NCI-H1417 (cell line): ENCODE measurements at regions not wholly inside any gene's neighbourhood (a gene's known extent, or its start where the extent isn't known, plus 50 kb on each side); places are given as distances from the start of the nearest gene placed in this dataset.

Experiments
- DNase-seq, 3 experiments: peaks; one replicate each; lab custom pipeline; 2025; lab: John Stamatoyannopoulos, UW

DNA sequence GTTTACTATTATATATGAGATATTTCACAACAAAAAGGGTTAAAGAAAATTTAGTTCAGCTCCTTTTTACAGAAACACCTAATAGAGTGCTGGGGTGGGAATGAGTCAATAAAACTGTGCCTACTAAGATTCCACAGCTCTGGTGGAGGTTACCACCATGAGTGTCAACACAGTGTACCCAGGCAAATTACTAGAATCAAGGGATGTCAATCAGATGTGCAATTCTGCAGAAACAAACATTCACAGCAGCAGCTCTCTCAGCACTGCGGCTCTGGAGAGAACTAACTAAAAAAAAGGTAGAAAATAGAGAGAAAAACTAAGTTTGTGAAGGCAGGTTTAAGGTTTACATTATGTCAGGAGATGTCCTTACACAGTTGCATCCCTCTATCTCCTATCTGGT is 1313.0 kb downstream of the MAT2B start:
- DNase-seq: peak in 1 of 3 experiments; percentile 25

DNA sequence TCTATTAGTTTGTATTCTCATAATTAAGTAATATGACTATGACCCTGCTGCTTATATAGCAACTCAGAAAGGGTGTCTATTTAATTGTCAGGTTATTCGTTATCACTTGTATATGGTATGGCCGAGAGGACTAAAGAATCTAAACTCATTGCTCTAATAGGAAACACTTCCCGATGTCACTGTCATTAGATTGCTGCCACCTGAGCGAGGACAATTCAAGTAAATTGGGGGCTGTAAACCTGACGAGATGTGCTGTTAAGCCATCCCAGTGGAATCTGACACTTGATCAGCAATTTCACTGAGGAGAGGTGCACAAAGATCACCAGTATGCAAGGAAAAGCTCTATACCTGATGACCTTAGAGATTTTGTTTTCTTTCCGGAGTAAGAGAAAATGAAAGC is 1319.3 kb downstream of the MAT2B start:
- DNase-seq: peak in 1 of 3 experiments; percentile 14

- DNase-seq: peak in 1 of 3 experiments; percentile 8
These were observed 1327.1 kb downstream of the MAT2B start for GRCh38 chr5:164832516-164832915.

GRCh38 chr5:164844348-164844747 is 1338.9 kb downstream of the MAT2B start:
- no peak for DNase-seq

DNA sequence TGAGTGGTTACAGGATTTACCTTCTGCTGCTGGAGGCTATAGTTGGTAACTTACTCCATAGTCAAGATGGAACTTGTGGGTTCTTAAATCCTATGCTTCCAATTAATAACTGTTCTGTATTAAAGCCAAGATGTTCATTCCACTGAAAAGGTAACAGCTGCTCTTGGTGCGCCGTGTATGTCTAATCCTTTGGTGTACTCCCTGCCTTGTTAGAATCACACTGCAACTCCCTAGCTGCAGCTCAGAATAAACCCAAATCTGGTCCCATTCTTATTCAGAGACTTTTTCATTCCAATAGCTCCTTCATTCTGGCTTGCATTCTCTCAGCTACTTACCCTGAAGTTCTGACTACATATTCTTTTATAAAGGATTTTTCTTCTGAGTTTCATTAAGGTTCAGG is 1355.5 kb downstream of the MAT2B start:
- no peak for DNase-seq

GRCh38 chr5:164861610-164862009 is 1356.2 kb downstream of the MAT2B start:
- no peak for DNase-seq

- DNase-seq: peak in 1 of 3 experiments; percentile 17
These were observed 1363.3 kb downstream of the MAT2B start for GRCh38 chr5:164868761-164869160.

GRCh38 chr5:164869325-164869724 is 1363.9 kb downstream of the MAT2B start:
- DNase-seq: no peak

GRCh38 chr5:164876793-164877192 is 1371.4 kb downstream of the MAT2B start:
- DNase-seq: no peak

- DNase-seq: no peak
These were observed 1376.0 kb downstream of the MAT2B start for GRCh38 chr5:164881442-164881841.

GRCh38 chr5:164885179-164885578 is 1379.8 kb downstream of the MAT2B start:
- DNase-seq: no peak

- DNase-seq: no peak
These were observed 1387.7 kb downstream of the MAT2B start for GRCh38 chr5:164893071-164893470.

DNA sequence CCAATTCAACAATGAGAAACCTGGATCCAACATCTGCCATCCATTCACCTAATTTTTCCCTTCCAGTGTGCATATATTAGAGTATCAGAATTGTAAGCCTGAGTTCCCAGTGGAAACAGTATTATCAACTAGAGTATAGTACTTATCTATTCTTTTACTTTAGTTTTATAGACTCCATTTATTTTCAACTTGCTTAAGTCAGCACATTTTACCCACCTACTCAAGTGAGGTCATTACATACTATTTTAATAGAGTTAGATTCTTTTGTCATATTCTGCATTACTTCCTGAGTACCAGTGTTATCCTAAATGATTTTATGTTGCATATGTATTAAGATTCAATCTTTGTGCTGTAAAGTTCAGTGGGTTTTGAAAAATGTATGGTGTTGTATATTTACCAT is 1393.3 kb downstream of the MAT2B start:
- DNase-seq: no peak

DNA sequence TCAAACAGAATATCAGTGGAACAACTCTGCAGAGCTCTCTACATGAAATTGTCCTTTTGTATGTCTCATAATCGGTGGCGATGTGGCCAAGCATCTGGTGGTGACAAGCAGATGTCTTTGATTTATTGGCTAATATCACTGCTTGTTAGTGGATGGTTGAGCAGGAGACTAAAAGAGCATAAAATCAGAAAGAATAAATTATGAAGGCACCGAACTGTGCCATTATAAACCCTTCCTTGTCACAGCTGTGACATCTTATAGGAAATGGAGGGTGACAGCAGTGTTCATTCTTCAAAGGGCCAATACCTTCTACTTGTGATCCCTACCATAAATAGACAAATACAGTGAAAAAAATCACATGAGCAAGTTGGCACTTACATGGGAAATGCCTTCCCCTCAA is 1404.3 kb downstream of the MAT2B start:
- DNase-seq: peak in 1 of 3 experiments; percentile 43

DNA sequence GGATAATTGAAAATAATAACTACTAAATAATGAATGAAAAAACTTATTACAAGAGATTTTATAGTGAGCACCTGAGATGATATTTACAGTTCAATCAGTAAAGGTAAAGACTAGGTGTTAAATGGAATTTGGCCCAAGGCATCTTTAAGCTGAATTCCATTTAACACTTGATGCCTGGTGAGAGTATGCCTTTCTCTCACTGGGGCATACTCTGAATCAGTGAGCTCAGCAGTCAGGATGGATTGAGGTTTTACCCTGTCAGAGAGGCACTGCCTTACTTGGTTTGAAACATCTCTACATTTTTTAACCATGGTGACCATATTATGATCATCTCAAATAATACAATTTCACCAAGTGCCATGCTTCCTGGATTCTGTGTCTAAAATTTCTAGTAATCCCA is 1416.3 kb downstream of the MAT2B start:
- no peak for DNase-seq

- no peak for DNase-seq
These were observed 1428.6 kb downstream of the MAT2B start for GRCh38 chr5:164934039-164934438.

DNA sequence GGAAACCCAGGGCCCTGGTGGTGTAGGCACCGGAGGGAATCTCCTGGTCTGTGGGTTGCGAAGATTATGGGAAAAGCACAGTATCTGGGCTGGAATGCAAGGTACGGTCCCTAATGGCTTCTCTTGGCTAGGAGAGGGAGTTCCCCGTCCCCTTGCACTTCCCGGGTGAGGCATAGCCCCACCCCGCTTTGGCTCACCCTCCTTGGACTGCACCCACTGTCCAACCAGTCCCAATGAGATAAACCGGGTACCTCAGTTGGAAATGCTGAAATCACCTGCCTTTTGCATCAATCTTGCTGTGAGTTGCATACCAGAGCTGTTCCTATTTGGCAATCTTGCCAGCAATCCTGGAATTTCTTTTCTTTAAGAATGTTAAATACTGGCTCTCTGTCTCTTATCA is 1429.1 kb downstream of the MAT2B start:
- no peak for DNase-seq

GRCh38 chr5:164941132-164941531 is 1435.7 kb downstream of the MAT2B start:
- no peak for DNase-seq

GRCh38 chr5:164950927-164951326 is 1445.5 kb downstream of the MAT2B start:
- no peak for DNase-seq

DNA sequence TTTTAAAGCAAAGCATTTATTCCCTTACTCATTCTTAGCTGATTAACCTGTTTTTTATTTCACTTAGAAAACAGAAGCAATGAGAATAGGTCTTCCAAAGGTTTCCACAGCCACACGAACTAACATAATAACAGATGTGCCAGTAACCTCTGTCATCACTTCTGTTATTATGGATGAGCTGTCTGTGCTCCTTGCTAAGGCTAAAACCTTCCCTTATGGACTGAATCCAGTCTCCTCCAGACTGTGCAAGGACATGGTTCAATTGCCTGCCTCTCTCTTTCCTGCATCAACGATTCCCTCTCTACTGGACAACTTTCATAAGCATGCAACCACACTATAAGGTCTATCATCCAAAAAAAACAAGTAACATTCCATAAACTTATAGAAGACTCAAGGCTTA is 1446.2 kb downstream of the MAT2B start:
- DNase-seq: no peak

GRCh38 chr5:164958688-164959087 is 1453.3 kb downstream of the MAT2B start:
- DNase-seq: no peak

DNA sequence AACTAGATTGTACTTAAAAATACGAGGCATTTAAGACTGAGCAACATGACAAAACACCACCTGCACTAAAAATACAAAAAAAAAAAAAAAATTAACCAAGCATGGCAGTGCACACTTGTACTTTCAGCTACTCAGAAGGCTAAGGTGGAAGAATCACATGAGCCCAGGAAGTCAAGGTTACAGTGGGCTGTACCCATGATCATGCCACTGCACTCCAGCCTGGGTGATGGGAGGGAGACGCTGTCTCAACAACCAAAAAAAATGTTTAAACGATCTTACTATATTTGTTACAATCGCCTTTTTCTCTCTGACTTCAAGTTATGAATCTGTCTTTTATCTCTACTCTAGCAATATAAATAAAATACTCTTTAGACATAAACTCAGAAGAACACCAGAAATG is 1454.3 kb downstream of the MAT2B start:
- DNase-seq: no peak

DNA sequence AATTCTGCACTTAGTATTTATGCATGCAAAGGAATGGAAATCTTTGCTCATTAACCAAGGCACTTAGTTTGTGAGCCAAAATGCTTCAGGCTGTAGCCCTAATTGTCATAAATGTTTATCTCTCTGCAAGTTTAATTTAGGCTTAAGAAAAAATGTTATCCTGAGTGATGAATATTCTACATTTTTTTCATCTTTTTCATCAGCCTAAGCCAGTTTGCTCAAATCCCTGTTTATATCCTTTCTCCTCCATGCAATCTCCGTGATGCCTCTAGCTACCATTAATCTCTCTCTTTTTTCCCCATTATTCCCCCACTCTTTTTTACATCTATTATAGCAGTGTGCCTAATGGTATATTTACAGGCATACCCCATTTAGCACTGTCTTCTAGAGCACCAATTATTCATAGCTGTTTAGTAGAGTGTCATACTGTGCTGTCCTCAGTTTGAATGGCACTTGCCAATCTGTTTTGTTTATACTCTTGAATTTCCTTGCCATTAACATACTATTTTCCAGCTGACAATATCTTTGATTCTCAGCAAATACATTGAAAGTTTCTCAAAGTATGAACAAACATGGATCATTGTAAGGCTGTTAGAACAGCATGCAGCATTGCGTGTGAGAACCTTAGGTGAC is 1457.0 kb downstream of the MAT2B start:
- DNase-seq: peak in 1 of 3 experiments; percentile 1

GRCh38 chr5:164966611-164967010 is 1461.2 kb downstream of the MAT2B start:
- no peak for DNase-seq
